ENCODE measurements at regions not wholly inside any gene's neighbourhood (a gene's known extent, or its start where the extent isn't known, plus 50 kb on each side); places are given as distances from the start of the nearest gene placed in this dataset.

- Mint-ChIP-seq H3K27ac (no peak overlapping the region), H3K27me3 (ENCODE audit: low read depth) (peaks cover 3% of the 10 kb centered on the region; the same call in 1 of the 2 replicates), H3K36me3 (peaks cover 7% of the 10 kb centered on the region), H3K4me3 (no peak overlapping the region), H3K9me3 (peaks cover 18% of the 10 kb centered on the region), H3K4me1 (no peaks in the 10 kb centered on the region)
- DNase-seq (ENCODE audit: low spot score) (no peak), ATAC-seq (no peak)
- ChIA-PET POLR2A (no interaction called here), CTCF (no interaction called here)
- TF ChIP-seq MAX (CRISPR knock-in tag; IDR thresholded peaks at IDR 0.05), result no peak
- no peak for TF ChIP-seq CTCF (IDR thresholded peaks at IDR 0.05)
- TF ChIP-seq MXD4 (CRISPR knock-in tag; IDR thresholded peaks at IDR 0.05; ENCODE audit: borderline replicate concordance), result no peak
- TF ChIP-seq ZNF425 (CRISPR knock-in tag; conservative IDR thresholded peaks at IDR 0.05), result no peak
- TF ChIP-seq NFYB (CRISPR knock-in tag; conservative IDR thresholded peaks at IDR 0.05; ENCODE audit: low read depth), result no peak
- TF ChIP-seq AR (CRISPR knock-in tag; IDR thresholded peaks at IDR 0.05), result no peak
- TF ChIP-seq MLX (CRISPR knock-in tag; IDR thresholded peaks at IDR 0.05), result no peak
- no peak for TF ChIP-seq ZNF512 (CRISPR knock-in tag; IDR thresholded peaks at IDR 0.05; ENCODE audit: borderline replicate concordance)
- TF ChIP-seq ZNF263 (CRISPR knock-in tag; IDR thresholded peaks at IDR 0.05; ENCODE audit: low read depth), result no peak
- TF ChIP-seq SMAD4 (CRISPR knock-in tag; IDR thresholded peaks at IDR 0.05), result no peak
- TF ChIP-seq PRRX2 (CRISPR knock-in tag; IDR thresholded peaks at IDR 0.05), result no peak
- TF ChIP-seq PRDM15 (CRISPR knock-in tag; IDR thresholded peaks at IDR 0.05), result no peak
- TF ChIP-seq ZNF232 (CRISPR knock-in tag; IDR thresholded peaks at IDR 0.05), result no peak
- TF ChIP-seq OVOL2 (CRISPR knock-in tag; IDR thresholded peaks at IDR 0.05; ENCODE audit: borderline replicate concordance), result no peak
- no peak for TF ChIP-seq ATF2 (CRISPR knock-in tag; IDR thresholded peaks at IDR 0.05; ENCODE audit: borderline replicate concordance, low read depth)
- TF ChIP-seq E2F4 (CRISPR knock-in tag; IDR thresholded peaks at IDR 0.05; ENCODE audit: borderline replicate concordance, low read depth), result no peak
- no peak for TF ChIP-seq SOX15 (CRISPR knock-in tag; IDR thresholded peaks at IDR 0.05)
- TF ChIP-seq EMX1 (CRISPR knock-in tag; IDR thresholded peaks at IDR 0.05), result no peak
- TF ChIP-seq SP1 (CRISPR knock-in tag; conservative IDR thresholded peaks at IDR 0.05), result no peak
Measured at GRCh38 chr6:169897601-169898358, 146.4 kb downstream of the ERMARD start.

All from WTC11 (cell line).